GM18870 (cell line): ENCODE measurements at regions not wholly inside any gene's neighbourhood (a gene's known extent, or its start where the extent isn't known, plus 50 kb on each side); places are given as distances from the start of the nearest gene placed in this dataset.

Experiments used
- ATAC-seq: cut with Tn5 transposase; IDR thresholded peaks from one replicate; pipeline ENCODE4 v1.9.1; 2021; ENCODE audit warnings: moderate library complexity; ENCODE audit not compliant: unreplicated experiment

DNA sequence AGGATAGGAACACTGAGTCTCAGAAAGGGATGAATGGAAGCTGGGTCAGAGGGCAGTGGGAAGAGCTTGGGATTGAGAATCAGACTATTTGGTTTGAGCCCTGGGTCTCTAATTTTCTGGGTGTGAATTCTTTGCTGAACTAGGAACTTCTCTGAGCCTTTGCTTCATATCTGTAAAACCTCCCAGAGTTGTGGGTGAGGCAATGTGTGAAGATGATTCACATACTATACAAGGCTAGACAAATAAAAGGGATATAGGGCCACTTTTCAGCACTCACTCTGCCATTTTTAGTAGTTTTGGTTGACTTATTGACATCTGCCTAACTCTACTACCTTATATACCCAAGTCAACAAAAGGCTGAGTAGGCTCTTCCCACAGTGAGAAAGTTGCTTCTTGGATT is 77.7 kb upstream of the JUN start:
- no peak for ATAC-seq

DNA sequence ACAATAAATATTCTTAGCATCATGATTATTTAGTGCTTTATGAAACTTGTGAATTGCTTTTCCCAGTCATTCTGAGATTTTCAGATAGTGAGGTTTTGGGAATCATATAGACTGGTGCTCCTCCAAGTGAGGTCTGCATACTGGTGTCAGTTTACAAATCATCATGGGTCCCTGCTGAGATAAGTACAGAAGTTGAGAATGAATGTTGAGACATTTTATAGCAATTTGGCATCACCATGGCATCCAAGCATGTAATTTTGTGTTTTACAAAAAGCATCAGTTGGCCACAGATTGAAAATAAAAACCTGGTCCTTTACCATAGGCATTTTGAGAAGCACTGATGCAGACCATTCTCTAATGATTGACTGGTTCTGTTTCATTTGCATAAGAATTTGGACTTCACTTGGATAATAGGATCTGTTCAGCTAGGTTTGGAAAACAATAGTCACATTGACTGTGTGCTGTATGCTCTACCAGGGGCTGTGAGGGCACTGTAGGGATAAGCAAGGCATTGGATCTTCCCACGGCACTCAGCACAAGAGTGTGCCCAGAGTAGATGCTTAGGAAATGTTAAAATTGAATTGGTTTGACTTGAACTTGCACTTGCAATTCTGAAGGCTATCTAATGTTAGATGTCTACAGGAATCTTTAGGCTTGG is 79.0 kb upstream of the JUN start:
- ATAC-seq = no peak

DNA sequence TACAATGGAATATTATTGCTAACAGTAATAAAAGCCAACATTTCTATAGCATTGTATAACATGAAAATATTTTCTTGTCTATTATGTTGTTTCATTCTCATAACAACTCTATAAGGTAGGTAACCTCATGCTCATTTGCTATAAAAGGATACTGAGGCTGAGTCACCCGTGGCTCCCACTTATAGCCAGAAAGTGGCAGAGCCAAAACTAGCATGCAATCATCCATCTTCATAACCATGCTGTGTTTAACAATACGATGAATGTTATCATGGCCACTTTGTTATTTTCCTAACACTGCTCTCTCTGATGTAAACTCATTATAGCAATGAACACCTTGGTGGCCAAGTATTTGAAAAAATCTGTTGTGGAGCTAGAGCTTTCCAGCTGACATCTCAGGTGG is 80.8 kb upstream of the JUN start:
- ATAC-seq = no peak

DNA sequence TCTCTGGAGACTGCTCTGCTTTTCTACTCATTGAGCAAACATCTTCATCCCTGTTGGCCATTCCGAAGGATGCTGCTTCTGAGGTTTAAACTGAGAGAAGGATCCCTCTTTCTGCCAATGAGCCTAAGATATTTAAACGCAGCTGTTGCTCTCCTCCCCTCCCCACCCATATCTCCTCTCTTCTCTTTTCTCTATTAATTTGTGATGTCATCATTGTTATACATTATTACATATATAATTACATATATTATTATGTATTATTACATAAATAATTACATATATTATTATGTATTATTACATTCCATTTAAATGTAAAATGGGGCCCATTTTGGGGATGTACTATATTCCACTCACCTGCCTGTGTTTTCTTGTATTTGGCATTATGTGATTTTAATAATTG is 82.7 kb upstream of the JUN start:
- no peak for ATAC-seq

DNA sequence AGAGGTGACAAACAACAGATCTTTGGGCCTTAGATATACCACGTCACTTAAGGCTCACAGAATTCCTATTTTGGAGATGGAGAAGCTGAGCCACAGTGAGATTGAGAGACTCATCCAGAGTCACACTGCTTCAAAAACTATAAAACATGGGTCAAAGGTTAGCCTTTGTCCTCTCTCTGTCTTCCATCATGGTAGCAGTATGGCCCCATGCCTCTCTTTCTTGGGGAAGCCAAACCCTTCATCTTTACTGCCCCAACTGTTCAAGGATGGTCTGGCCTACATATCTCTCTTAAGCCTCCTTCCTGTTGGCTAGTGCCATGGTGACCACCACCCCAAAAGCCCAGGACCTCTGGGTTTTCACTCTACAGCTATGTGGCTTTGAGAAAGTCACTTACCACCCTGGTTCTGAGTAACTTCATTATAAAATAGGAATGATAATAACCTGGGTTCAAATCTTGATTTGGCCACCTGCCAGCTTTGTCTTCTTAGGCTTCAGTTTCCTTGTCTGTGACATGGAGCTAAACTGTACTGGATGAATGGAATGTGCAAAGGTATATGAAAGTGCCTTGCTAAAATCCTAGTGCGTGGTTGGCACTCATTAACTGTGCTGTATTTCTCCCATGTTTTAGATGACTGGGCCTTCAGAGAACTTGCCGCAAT is 85.9 kb upstream of the JUN start:
- no peak for ATAC-seq

DNA sequence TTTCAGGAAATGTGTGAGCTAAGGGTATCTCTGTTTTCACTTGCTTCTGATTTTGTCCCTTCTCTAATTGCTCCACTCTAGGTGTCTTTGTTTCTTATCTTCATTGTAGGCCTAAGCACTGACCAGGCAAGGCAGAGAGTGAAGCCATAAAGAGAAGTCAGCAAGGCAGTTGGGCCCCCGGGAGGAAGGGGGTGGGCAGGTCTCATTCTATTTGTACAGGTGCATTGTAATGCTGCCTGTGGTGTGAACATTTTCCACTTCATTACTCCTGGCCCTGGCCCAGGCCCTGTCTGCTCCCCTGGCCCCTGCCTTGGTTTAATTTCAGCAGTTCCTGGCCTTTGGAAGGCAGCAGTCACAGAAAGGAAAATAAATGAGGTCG is 86.4 kb upstream of the JUN start:
- ATAC-seq = no peak

DNA sequence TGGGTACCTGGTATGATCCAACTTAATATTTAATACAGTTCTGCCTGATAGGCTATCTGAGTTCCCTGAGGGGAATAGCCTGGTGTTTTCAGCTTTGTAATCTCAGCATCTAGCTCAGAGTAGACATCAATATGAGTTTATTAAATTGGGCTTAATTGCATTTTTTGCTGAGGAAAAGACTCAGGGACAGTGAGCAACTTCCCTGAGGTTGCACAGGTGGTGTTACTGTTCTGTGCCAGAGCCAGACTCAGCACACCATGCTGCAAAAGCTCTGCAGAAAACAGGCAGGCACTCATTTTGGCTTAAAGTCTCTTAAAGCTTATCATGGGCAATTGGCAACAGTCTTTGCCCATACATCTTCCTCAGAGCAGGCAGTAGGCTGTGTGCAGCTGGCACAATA is 90.5 kb upstream of the JUN start:
- ATAC-seq = no peak

DNA sequence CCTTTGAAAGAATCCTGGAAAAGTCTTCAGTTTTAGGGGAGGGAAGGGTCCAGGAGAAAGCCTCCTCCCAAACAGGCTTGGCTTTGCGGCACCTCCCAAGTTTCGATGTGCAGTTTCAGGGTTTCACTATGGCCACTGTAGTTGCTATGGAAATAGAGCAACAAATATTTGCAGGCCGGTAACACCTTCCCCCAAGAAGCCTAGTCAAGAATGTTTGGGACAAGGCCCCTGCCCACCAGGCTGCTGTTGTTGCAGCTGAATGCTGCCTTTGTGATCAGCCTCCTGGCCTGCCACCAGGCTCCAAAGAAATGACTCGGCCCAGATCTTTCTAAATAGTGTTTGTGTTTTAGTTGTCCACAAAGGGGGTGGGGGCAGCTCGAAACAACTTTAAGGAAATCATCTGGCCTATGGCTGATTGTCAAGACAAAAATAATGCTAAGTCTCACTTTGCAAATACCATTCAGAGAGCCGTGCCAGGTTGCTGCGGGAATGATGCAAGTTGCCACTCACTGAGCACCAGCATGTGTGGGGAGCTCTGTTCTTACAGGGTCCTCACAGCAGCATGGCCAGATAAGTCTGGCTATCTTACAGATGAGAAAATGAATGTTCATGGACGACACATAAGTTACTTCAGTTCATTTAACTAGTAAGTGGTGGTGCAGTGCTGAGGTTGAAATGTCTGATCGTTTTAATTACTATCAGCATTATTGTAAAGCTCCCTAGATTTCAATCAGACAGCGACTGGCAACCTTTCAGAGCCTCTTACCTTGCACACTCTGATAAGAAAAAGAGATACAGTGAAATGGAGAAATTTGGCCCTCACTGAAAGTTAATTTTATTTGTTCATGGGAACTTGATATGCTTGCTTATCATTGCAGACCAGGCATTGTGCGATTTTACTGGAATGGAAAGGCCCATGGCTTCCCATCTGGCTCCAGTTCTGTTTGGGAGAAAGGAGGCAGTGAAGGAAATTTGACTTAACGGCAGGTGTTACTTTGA is 91.2 kb upstream of the JUN start:
- no peak for ATAC-seq

DNA sequence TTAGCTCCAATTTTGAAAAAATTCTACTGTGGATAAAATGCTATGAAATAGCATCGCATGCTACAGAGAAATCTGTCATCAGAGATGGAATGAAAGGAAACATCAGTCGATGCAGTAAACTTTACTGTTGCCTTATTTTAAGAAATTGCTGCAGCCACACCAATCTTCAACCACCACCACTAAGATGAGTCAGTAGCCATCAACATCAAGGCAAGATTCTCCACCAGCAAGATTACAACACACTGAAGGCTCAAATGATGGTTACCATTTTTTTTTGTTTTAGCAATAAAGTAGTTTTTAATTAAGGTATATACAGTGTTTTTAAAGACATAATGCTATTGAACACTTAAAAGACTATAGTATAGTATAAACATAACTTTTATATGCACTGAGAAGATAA is 95.6 kb upstream of the JUN start:
- no peak for ATAC-seq

DNA sequence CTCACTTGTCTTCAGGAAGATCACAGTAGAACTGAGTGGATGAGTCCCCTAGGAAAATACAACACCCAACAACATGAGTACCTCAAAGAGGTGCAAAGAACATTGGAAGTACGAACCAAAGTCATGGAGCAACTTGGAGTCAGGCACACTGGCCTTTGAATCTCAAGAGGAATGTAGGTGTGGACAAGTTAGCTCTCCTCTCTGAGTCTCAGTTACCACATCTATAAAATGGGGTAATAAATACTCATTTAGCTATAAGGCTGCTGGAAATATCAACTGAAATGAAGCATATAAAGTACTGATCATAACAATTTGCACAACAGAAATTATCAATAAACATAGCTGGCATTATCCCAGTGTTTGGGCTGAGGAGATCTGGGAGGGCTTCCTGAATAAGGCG is 96.7 kb upstream of the JUN start:
- no peak for ATAC-seq

DNA sequence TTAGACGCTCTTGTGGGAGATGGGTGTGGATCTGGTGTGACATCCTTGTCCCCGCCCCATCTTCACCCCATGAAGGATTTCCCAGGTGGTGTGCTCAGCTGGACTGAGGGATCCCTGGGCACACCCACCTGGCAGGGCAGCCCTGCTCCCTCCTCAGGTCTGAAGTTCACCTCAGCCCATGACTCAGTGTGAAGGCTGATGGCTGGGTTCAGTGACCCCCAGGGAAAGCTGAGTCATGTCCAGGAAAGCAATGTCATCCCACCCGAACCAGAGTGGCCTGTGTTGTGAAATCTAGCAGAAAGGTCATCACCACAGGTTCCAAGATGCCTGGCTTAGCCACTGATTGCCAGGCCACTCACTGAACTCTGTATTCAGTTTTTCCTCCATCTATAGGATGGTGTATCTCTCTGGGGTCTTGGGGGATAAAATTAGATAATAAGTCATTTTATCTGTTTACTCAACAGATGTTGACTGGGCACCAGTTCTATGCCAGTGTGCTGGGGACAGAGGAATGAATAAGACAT is 97.7 kb upstream of the JUN start:
- ATAC-seq = no peak

DNA sequence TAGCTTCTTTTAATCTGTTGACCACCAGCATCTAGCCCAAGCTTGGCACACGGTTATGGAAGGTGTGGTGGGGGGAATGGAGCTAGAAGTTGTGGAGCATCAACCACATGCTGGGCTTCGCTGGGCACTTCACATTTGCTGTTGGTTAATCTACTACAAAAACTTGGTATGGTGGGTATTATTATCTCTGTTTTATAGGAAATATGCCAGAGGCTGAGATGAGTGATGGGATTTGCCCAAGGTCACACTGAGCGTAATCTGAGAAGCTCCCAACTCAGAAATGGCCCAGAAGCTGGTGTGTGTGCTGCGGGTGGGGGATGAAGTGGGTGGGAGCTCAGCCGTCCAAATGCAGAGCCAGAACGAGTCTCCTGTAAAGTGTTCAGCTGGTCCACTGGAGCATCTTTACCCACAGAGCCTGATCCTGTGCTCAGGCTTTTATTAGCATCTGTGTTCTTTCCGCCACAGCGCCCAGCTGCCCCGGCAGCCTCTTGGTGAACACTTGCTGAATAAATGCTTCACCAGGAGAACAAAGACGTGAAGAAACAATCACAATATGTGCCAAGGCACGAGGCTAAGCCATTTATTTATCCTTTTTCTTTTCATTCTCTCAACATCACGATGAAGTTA is 98.6 kb upstream of the JUN start:
- ATAC-seq = no peak

DNA sequence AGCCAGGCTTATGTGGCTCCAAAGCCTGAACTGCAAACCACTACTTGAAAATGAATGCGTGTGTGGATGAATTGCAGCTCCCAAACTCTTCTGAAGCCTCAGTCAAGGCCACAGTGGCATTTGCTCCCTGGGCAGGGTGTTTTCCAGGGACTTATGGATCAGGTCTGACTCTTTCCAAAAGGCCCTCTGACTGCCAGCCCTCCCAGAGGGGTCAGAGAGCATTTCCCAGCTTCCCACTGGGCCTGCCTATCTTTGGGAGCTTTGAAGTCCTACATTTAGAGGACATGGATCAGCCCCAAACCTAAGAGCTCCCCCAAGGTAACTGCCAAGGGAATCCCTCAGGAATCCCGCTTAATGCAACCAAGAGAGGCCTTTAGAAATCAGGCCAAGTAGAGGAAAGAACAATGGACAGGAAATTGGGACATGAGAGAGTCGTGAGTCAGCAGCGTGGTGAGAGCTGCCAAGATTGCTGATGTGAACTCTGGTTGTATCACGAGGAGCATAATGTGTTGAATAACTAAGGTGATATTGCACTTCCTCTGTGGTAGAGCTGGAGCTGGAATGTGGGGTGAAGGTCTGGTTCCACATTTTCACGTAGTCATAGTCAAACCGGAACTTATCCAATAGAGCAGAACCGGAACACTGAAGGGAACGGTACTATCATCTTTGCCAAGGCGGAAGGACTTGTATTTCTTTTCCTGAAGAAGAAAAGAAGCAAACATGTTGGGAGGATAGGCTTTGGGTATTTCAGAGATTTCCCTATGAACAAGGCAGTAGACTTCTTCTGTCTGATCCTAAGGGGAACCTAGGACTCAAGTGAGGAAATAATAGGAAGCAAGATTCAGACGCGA is 99.4 kb upstream of the JUN start:
- ATAC-seq = no peak

DNA sequence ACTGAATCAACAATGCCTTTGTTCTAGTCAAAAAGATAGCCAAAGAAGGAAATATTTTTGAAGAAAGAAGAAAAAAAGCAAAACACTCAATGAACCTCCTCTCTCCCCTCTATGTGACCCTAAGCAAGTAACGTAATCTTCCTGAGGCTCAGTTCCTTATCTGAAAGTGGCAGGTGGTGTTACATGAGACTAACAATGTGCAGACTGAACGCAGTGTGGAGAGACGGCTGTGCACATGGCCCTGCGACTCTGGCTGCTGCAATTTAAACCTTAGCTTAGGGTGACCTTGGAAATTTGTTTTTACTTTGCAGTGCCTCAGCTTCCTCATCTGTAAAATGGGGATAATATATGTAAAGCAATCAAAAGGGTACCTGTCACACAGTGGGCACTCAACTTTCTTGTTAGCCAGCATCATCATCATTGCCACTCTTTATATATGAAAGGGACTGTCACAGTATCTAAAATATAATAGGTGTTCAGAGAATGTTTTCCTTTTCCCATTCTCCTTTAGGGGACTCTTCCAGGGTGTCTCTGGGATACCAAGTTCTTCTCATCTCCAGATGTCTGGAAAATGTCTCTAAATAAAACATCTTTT is 100.1 kb upstream of the JUN start:
- no peak for ATAC-seq

DNA sequence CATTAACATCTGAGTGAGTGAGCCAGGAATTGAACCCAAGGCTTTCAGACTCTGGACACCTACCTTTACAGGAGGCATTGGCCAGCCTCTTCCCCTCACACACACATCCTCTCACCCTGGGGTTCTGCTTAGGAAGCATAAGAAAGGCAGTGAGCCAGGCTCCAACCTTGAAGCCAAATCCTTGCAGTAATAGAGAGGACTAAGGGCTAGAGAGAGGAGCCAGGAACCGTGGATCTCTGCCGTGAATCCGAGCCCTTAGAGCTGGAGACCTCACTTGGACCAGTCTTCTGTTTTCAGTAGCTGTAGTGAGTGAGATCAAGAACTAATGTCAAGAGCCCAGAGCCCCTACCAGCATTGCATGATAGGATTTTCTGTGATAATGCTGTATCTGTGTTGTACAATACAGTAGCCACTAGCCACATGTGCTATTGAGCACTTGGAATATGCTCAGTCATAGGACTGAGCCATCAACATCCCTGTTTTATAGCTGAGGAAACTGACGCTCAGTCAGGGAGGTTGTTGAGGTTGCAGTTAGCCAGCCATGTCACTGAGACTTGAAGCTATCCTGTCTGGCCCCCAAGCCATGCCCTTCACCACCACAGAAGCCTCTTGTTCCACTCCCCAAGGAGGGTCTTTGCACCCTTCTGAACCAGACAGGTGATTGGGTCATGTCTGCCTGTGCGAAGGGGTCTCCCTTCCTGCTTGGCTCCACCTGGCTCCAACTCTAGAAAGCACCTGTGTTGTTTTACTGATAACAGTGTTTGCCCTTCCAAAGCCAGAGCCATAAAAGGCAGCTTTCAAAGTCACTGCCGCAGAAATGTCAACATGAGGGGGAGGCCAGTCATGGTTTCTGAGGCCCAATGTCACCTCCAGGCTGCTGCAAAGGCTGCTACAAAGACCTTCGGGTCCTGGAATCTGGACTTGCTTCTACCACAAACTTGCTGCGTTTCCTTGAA is 101.1 kb upstream of the JUN start:
- no peak for ATAC-seq

DNA sequence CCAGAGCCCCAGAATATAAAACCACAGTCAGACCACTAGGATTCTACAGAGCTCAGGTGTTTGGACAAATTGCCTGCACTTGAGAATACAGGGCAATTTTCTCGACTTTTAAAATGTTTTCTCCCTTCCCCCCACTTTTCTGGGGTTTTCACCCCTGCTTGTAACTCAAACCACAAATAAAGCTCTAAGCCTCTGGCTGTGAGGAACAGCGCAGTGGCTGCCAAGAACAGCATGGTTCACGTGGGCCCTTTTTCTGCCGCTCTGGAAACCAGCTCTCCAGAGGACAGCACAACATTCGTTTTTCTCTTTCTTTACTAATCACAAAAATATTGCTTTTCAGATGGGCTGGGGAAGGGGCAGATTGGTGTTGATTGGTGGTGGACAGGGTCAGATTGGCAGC is 102.2 kb upstream of the JUN start:
- no peak for ATAC-seq

DNA sequence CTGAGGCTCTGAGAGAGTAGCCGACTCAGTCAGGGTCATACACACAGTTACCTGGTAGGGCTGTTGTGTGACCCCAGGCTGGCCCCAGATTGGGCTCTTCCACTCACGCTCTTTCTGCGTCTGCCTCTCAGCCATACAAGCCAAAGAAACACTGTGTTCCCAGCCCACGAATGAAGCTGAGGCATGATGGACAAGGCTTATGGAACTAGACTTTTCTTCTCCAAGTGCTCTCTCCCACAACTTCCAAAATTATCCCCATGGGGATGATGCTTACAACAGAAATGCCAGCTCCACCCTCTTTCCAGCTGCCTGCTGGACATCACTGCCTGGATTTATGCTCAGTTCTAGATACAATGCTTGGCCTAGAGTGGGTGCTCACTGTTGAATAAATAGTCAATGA is 102.8 kb upstream of the JUN start:
- ATAC-seq = no peak

DNA sequence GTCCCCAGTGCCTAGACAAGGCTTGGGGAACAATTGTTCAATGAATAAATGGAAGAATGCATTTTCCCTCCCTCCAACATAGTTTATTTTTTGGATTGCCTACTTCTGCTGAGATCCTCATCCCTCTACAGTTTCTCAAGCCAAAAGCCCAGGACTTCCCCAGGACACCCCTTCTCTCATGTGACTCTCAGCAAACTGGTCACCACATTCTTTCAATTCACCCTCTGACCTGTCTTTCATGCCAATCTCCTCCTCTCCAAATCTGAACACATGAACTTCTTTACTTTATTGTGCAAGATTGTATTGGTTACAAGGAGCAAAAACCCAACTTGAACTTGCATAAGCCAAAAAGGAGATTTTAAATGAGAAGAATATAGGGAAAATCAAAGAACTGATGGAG is 103.2 kb upstream of the JUN start:
- no peak for ATAC-seq

DNA sequence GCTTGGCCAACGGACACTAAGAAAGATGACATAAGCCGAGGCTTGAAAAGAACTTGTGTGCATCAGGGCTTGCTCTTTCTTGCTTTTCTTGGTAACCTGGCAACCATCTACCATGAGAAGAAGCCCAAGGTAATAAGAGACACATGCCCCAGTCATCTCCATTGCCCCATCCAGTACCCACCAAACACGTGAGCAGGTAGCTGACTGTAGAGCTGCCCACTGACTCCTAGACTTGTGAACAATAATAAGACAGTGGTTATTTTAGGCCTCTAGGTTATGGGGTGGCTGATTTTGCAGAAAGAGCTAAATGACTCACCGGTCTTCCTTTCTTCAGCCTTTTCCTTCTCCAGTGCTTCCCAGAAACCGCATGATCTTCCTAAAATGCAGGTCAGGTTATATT is 105.0 kb upstream of the JUN start:
- ATAC-seq = no peak
